WERI-Rb-1 (cell line): ENCODE measurements at regions not wholly inside any gene's neighbourhood (a gene's known extent, or its start where the extent isn't known, plus 50 kb on each side); places are given as distances from the start of the nearest gene placed in this dataset.

Experiments used
- DNase-seq: peaks from one replicate; pipeline ENCODE4 v3.0.0-alpha.2; 2020
- H3K27ac ChIP-seq: fragments of 250-450 bp; sonication (Bioruptor Pico); 2 replicates; pipeline ENCODE4 v1.5.1; 2020; ENCODE audit warnings: mild to moderate bottlenecking, moderate library complexity
- H3K27me3 ChIP-seq: fragments of 250-450 bp; sonication (Bioruptor Pico); 2 replicates; pipeline ENCODE4 v1.5.1; 2021; ENCODE audit warnings: mild to moderate bottlenecking, low read depth, moderate library complexity; ENCODE audit not compliant: insufficient read depth, severe bottlenecking
- H3K36me3 ChIP-seq: fragments of 250-450 bp; sonication (Bioruptor Pico); 2 replicates; pipeline ENCODE4 v1.5.1; 2020; ENCODE audit warnings: mild to moderate bottlenecking, moderate library complexity
- H3K4me3 ChIP-seq: 2 replicates; pipeline ENCODE4 v1.5.1; 2011; ENCODE audit warnings: low read depth, mild to moderate bottlenecking, control low read depth, low read length
- H3K9me3 ChIP-seq: fragments of 250-450 bp; sonication (Bioruptor Pico); 2 replicates; pipeline ENCODE4 v1.5.1; 2021; ENCODE audit warnings: mild to moderate bottlenecking, moderate library complexity; ENCODE audit not compliant: severe bottlenecking
- CTCF ChIP-seq: IDR thresholded peaks from 2 replicates; pipeline ENCODE4 v1.5.1; 2011; ENCODE audit warnings: low read depth, mild to moderate bottlenecking, control low read depth, inconsistent platforms, low read length

- no peak for DNase-seq
- Histone ChIP-seq H3K9me3 (no peaks in the 10 kb centered on the region), H3K36me3 (no peaks in the 10 kb centered on the region), H3K4me3 (no peak overlapping the region), H3K27me3 (no peaks in the 10 kb centered on the region), H3K27ac (peak overlapping the region; percentile 68)
- no peak for TF ChIP-seq CTCF
These were observed 469.1 kb downstream of the RAP2B start for GRCh38 chr3:153631102-153631501.

GRCh38 chr3:153631664-153632063, 469.6 kb downstream of the RAP2B start:
- Histone ChIP-seq H3K27ac (peak overlapping the region; percentile 68), H3K4me3 (no peak overlapping the region), H3K9me3 (no peaks in the 10 kb centered on the region), H3K36me3 (no peaks in the 10 kb centered on the region), H3K27me3 (no peaks in the 10 kb centered on the region)
- no peak for DNase-seq
- TF ChIP-seq CTCF = no peak

- Histone ChIP-seq H3K27me3 (no peaks in the 10 kb centered on the region), H3K9me3 (no peaks in the 10 kb centered on the region), H3K27ac (no peak overlapping the region), H3K36me3 (no peaks in the 10 kb centered on the region), H3K4me3 (no peak overlapping the region)
- TF ChIP-seq CTCF = no peak
- DNase-seq = no peak
These were observed 471.4 kb downstream of the RAP2B start for GRCh38 chr3:153633407-153633806.

GRCh38 chr3:153634683-153635082, 472.7 kb downstream of the RAP2B start:
- no peak for TF ChIP-seq CTCF
- no peaks in the 10 kb centered on the region for H3K27me3 ChIP-seq
- no peak for DNase-seq
- H3K27ac ChIP-seq = no peak overlapping the region
- no peak overlapping the region for H3K4me3 ChIP-seq
- no peaks in the 10 kb centered on the region for H3K9me3 ChIP-seq
- no peaks in the 10 kb centered on the region for H3K36me3 ChIP-seq

- no peak for DNase-seq
- Histone ChIP-seq H3K4me3 (no peak overlapping the region), H3K9me3 (no peaks in the 10 kb centered on the region), H3K27ac (no peak overlapping the region), H3K36me3 (no peaks in the 10 kb centered on the region), H3K27me3 (no peaks in the 10 kb centered on the region)
- no peak for TF ChIP-seq CTCF
These were observed 477.6 kb downstream of the RAP2B start for GRCh38 chr3:153639631-153640030.
